Hepatic stellate cell (primary cell): ENCODE measurements at regions not wholly inside any gene's neighbourhood (a gene's known extent, or its start where the extent isn't known, plus 50 kb on each side); places are given as distances from the start of the nearest gene placed in this dataset.

Experiments
- DNase-seq: peaks from one replicate; pipeline ENCODE4 v3.0.0; 2011; ENCODE audit warnings: low spot score

DNA sequence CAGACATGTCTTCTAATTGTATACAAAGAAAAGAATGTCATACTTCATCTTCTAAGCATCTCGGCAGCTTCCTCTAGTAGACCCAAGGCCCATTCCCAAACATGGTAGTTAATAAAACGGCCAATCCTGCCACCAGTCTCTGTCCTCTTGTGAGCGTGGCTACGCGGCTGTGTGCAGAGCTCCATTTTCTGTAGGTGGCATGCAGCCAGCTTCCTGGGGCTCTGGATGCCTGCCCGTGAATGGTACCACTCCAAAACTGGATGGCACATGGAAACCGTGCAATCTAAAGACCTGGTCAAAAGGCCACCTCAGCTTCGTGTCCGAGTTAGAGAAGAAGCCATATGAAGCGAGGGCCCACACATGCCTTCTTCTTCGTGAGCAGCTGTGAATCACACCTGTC is 110.7 kb downstream of the SIPA1L2 start:
- no peak for DNase-seq

DNA sequence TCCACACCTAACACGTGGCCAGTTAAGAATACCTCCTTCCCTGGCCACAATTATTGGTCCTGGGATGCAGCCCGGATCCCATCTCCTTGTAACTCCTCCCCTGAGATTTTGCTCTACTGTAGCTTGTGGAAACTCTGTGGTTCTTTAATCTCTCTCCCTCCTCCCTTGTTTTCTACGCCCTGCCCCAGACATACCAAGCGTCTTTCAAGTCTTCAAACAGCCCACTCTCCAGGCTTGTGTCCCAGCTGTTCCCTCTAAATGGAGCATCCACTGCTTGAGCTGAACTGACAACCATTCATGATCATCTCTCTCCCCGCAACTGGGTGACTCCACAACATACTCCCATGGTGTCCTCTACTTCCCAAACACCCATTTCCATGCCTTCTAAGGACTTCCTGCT is 111.6 kb downstream of the SIPA1L2 start:
- DNase-seq = no peak

DNA sequence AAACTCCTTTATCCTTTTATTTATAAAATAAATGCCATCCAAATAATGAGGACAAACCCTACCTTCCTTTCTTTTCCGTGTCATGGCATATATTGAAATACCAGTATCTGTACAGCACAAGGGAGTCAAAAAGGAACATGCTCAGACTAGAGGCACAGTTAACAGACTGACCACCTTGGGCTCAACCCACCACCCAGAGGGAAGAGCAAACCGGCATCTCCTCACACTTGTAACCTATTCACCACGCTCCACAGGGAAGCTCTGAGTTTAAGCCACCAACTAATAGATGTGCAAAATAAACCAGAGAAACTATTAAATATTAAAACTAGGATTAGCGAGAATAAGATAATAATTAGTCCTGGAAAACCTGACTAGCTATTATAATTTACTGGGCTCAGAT is 112.7 kb downstream of the SIPA1L2 start:
- no peak for DNase-seq

DNA sequence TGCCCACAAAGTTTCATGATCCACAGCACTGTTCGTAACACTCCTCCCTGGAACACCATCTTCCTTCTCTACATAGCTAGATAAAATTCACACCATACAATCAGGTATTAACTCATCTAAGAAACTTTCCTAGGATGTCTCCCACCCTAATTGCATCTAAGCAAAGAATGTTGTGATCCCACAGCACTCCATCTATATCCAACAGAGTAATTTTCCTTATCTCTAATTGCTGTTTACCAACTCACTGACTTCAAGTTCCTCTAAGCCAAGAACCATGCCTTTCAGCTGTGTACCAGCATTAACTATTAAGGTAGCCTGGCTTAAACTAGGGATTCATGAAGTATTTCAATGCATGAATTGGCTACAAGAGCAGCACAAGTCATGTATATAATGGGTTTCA is 114.2 kb downstream of the SIPA1L2 start:
- DNase-seq = no peak

DNA sequence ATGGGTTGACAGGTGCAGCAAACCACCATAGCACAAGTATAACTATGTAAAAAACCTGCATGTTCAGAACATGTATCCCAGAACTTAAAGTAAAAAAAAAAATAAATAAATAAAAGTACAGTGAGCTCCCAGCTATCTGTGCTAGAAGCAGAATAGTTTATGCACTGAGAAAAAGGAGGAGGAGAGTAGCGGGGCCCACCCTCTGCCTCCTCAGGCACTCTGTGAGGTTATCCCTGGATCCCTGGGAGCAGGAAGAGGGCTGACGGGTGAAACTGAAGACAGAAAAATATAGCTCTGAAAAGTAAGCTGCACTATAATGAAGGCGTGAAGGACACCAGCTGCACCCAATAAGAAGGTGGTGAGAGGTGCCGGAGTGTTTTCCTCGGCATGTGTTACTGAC is 117.2 kb downstream of the SIPA1L2 start:
- no peak for DNase-seq

DNA sequence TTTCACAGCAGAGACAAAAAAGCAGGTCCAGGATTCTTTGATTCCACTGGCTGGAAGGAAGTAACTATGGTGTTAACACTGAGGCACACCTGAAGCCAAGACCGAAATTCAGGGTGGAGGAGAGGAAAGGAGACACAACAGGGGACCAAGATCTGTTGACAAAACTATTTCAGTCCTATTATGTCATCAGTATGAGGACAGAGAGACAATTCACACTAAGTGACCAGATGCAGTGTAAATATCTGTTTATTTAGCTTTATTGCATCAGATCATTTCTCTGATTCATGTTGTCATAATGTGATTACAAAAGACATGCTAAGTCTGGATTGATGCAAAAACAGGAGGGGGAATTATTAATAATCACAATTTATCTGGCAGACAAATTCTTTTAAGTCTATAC is 118.8 kb downstream of the SIPA1L2 start:
- DNase-seq = no peak

DNA sequence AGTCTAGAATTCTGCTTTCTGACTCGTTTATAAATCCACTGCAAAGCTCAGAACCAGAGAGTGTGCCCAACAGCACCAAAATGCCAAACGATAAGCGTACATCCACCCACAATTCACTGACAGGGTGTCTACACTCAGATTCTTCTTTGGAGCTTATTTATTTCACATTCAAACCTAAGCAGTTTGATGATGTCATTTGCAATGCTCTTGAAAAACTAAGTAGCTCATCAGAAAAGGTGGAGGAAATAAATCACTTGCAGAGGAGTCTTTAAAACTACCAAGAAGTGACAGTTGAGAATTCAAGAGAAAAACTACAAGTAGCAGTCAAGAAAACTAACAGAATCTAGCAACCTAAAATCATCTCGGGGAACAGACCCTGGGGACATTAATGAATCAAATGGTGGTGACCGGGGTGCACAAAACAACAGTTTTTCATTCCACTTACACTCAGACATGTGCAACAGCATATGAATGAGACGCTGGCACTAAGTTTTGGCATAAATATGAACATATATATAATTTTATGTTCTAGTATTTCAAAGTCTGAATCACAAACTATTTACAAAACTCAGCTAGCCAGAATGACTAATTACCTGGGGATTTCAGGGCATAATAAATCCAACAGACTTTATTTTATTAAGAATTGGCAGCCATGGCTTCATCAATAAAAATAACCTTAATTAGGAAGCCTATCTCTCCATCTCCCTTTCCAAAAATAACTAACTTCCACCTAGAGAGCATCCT is 119.4 kb downstream of the SIPA1L2 start:
- DNase-seq = no peak

DNA sequence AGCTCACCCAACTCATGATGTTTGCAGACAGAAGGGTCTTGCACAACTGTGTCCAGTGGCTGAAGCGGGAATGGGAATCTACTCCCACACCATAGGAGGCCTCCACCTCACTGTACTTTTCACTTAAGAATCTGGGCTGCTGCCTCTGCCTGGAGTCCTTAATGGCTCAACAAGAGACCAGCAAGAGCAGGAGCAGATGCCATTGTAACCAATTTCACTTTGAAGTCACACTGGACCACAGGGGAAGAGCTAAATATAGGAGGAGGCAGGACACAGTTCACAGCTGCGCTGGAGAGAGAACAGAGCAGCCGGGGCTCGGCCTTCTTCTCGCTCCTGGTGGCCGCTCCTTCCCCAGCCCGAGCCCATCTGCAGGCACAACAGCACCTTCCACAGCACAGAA is 120.4 kb downstream of the SIPA1L2 start:
- DNase-seq = no peak

DNA sequence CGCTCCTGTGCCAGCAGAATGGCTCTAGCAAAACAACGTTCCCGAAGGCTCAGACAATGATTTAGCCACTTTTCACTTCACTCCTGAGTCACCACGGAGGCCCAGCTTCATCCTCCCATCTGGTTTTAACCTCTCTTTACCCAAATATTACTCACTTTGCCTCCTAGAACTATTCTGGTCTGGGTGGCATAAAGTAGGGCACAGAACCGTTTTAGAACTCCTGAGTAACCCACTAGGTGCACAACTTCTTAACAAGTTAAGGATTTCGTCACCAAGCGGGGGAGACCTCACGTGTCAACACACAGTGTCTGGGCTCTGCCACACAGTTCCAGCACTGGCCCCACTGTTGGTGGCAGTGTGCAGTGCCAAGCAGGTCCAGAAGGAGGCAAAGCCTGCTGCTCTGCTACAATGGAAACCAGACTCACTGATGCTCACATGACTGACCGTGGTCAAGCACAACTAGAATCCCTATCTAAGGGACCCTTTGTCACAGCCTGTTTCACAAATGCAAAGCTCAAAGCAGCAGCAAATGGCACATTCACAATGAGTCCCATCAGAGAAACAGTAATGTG is 121.7 kb downstream of the SIPA1L2 start:
- no peak for DNase-seq

DNA sequence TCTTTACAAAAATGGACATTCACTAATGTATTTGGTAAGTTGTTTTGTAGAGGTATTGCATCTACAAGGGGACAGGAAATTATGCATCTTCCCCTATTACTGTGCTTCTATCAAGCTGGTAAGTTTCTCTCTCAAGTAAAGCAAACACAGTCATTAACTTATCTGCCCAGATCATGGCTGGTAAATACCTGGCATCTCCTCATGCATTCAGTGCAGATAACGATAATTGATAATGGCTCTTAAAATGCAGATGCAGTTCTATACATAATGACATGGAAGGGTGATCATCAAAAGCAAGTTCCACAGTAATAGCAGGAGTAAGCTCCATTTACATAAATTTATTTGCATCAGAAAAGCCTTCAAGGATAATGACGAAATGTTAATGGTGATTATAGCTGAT is 122.4 kb downstream of the SIPA1L2 start:
- DNase-seq = no peak

DNA sequence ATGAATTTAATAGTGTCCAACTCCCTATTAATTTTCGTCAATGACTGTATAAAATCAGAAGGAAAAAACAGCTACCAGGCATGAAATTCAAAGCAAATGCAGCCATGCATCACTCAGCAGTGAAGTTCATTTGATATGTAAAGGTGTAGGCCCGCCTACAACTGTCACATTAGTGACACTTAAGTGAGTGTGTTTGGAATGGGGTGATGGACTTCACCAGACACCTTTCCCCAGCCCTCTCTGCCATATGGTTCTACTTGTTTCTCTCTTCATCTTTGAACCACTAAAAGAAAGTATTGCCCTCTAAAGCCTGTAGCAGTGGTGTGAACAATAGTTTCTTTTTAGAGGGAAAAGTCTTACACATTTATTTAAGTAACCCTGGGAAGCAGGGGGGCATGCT is 124.0 kb downstream of the SIPA1L2 start:
- no peak for DNase-seq

DNA sequence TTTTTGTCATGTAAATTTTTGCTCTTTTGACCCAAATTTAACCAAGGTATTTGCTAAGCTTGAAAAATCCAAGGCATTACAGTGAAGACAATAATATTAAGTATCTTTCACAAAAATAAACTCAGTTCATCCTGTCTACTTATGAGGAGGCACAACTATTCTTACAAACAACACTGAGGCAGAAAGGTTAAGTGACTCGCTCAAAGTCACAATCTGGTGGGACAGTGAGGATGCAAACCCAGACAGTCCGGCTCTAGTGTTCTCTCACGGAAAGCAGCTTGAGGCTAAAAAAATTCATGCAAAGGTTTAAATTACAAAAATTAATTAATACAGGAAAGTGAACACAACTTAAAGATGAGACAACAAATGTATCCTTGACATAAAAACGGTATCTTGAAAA is 125.3 kb downstream of the SIPA1L2 start:
- DNase-seq = no peak

DNA sequence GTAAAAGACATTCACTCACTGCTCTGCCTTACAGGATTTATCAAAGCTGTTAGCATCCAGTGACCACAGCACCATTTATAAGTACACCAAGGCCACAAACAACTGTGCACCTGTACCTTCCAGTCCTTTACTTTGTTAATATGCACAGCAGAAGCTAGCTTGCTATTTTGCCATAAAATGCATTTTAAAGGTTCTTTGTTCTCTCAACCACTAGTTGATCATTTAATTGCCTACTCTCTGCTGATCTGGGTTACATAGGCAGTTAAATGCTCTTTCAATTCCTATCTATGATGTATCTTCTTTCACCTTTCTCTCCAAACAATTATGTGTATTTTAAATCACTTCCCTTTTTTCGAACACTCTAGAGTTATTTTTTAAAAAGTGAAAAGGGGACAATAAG is 126.4 kb downstream of the SIPA1L2 start:
- DNase-seq = no peak

DNA sequence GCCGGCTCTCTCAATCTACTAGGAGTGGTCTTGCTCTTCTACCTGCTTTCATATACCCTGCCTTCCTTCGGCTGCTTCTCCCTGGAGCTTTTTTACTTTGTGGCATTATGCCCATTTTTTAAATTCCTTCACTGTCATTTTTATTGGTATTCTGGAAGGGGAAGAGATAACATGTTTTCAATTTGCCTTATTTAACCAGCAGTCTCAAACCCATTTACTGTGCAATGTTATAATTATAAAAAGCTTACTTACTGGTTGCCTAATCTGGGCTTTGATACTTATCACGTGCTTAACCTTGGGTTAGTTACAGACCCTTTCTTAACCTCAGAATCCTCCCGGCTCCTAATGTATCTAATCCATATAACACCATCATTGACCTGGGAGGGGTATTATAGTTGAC is 128.1 kb downstream of the SIPA1L2 start:
- DNase-seq = no peak

DNA sequence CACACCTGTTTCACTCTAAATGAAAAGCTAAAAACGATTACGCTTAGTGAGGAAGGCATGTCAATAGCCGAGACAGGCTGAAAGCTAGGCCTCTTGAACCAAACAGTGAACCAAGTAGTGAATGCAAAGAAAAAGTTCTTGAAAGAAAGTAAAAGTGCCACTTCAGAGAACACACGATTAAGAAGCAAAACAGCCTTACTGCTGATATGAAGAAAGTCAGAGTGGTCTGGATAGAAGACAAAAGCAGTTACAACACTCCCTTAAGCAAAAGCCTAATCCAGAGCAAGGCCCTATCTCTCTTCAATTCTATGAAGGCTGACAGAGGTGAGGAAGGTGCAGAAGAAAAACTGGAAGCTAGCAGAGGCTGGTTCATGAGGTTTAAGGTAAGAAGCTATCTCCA is 130.7 kb downstream of the SIPA1L2 start:
- DNase-seq = no peak

DNA sequence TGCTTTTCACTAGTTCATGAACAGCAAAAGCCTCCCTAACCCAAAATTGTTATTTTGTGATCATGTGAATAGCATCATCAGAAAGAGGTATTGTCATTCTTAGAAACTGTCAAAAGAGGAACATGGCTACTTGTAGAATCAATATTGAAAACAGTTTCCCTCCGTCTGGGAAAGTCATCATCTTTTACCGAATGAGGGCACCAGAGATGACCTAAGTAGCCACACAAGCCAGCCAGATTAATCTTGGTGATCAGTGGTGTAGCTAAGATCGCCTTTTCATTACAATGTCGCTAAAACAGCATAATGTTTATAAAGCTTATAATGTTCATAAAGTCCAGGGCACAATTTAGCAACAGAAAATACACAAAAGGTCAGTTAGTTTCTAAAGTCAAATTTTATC is 136.1 kb downstream of the SIPA1L2 start:
- DNase-seq = no peak

DNA sequence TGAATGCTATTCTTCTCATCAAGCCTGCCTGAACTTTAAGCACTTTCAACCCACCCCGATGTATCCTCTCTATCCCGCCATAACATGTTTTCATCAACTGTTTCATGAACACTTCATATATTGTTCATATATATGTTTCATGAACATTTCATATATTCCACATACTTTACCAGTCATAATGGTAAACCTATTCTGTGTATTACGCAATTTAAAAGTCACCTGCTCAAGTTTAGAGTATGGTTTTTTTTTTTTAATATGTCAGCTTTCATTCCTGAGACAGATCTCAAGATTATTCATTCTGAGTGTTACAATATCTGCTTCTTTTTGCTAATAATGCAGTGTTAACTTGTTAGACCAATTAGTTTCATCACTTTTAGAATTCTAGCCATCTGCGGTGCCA is 140.7 kb downstream of the SIPA1L2 start:
- DNase-seq = no peak

DNA sequence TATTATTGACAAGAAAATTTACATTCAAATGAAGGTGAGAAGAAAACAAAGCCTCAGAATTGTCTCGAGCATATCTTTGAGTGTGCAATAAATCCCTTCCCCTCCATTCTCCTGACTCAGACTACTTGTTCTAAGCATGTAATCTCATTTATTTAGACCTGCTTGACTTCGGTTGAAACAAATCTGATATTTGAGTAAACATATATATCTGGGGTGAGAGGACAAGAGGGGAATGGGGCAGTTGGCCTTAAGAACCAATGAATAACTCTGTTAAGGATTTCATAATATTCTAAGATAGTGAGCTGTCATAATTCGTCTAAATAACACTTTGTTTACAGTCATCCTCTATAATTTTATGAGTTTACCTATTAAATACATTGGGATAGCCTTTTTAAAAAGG is 142.7 kb downstream of the SIPA1L2 start:
- no peak for DNase-seq

DNA sequence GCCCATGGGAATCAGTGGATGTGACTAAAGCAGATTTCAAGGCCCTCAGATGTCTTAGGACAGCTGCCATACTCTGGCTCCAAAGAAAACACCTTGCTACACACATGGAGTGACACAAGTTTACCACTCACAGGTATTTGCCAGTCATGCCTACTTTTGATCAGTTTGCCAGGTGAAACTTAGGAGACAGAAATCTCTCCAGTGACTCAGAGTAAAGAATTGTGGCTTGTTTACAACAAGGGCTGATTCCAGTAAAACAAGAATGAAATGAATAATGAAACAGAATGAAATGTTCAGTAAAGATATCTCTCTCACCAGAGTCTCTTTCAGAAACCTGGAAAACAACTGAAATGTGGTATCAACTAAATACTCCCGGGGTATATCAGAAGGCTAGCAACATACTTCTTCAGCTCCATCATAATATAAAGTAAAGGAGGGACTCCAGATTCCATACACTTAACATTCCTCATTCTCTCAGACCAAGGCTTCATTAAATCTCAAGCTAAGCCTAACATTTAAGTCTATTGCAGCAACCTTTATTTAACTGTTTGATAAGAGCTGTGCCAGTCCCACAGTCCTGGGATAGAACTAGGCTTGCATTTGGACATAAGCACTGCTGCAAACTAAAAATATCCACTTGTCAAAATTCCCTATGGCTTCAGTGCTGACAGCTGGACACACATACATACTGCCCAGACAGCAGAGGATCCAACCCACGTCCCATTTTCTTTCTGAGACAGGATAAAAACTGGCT is 143.3 kb downstream of the SIPA1L2 start:
- DNase-seq = no peak

DNA sequence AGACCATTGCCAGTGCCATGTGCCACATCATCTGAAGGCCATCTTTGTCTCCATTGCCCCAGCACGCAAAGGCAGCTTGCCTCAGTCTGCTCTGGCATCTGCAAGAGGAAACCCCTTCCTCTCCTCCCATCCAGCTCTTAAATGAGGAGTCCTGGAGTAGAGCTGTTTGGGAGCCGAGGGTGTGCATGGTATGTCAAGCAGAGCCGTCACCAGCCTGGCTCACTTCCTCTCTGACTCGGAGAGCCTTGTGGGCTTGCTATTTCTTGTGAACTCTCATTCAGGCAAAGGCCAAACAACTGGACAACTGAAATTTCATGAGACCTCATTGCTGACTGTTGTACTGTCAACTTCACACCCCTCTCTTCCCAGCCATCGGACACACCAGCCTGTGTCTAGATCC is 143.9 kb downstream of the SIPA1L2 start:
- DNase-seq = no peak

DNA sequence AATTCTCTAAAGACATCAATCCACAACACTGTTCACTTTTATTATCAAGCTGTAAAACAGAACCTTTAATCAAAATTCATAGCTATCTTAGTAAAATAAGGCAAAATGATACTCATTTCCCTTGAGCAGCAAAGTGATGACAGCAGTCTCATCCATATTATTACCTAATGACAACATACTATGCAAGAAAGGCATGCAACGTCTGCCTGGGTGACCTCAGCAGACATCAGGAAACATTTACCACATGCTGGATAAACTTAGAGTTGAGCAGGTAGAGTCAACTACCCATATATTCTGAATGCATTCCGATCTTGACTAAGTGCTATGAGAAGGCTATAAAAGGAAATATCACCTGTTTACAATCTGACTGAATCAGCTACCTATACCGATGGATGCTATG is 145.1 kb downstream of the SIPA1L2 start:
- DNase-seq = no peak

DNA sequence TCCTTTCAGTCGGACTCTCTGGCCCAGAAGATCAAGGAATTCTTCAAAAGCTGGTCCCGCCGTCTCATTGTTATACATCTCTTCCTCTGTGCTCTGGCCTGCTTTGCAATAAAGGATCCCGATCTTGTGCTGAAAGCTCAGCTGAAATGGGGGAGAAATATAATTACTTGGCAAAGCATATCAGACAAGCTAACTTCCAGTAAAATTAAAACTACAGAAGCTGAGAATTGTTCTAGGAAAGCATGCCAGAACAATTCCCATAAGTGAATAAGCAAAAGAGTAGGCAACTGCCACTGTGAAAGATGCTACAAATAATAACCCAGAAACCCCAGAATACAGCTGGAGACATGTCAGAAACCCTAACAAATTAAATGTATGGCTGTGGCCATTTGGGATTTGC is 146.1 kb downstream of the SIPA1L2 start:
- DNase-seq = no peak

DNA sequence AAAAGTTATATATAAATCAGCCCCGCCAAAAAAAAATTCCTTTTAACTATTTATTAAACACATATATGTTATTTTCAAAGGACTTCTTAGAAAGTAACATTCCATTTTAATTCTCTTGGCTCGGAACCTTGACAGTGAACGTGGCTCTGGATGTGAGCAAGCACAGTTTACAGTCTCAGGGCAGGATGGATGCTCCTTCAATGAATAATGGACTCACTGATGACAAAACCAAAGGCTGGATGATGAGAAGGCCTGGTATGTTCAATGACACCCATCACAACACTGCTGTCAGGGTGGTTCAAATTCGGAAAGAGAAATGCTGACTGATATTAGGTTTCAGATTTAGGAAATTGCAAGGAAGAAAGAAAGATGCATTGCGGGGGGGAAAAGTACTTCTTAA is 148.8 kb downstream of the SIPA1L2 start:
- DNase-seq = no peak

DNA sequence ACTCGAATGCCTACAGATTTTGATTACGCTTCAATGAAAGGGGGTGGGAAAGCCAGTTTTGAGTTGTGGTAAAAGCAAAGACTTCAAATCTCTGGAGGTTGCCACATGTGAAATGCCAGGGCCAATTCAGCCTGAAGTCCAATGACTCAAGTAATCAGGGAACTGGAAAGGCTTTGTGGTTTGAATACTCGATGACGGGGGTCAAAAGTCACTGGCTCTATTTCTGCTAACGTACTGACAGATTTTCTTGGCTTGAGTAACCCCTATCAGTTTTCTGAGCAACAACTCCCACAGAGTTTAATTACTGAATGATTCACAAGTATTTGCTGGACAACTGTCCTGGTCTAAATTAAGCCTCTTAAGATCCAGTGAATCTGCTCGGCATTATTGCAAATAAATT is 152.2 kb downstream of the SIPA1L2 start:
- peak; percentile 37 for DNase-seq
